Tibial nerve (tissue), 4 donors: ENCODE measurements at regions not wholly inside any gene's neighbourhood (a gene's known extent, or its start where the extent isn't known, plus 50 kb on each side); places are given as distances from the start of the nearest gene placed in this dataset.

Experiments
- DNase-seq, 2 donors: peaks; one replicate each; pipeline ENCODE4 v3.0.0-alpha.2; 2019; ENCODE audit warnings: low spot score in 2 of 2
- H3K27ac ChIP-seq, 4 donors: fragments of 200-600 bp; sonication (generic) in 3 of 4; one replicate each; pipeline ENCODE4 v1.5.1; 2017 to 2019; ENCODE audit warnings: mild to moderate bottlenecking in 1 of 4
- H3K27me3 ChIP-seq, 2 donors: fragments of 200-600 bp; sonication (generic) in 1 of 2; one replicate each; pipeline versions ENCODE4 v1.5.1 to v1.6.0; 2017 to 2019
- H3K36me3 ChIP-seq, 3 donors: fragments of 200-600 bp; sonication (generic); one replicate each; pipeline ENCODE4 v1.5.1; 2018 to 2019
- H3K4me1 ChIP-seq, 4 donors: fragments of 200-600 bp; sonication (generic) in 3 of 4; one replicate each; pipeline ENCODE4 v1.5.1; 2017 to 2019
- H3K4me3 ChIP-seq, 4 donors: fragments of 200-600 bp; sonication (generic) in 3 of 4; one replicate each; pipeline ENCODE4 v1.5.1; 2017 to 2019; ENCODE audit warnings: mild to moderate bottlenecking in 1 of 4, moderate library complexity in 1 of 4
- H3K9me3 ChIP-seq, 4 donors: fragments of 200-600 bp; sonication (generic) in 3 of 4; one replicate each; pipeline ENCODE4 v1.5.1; 2017 to 2019
- EP300 ChIP-seq, 2 donors: sonication (generic); formaldehyde crosslinking; IDR thresholded peaks; one replicate each; pipeline ENCODE4 v1.6.1; 2017; ENCODE audit warnings: antibody characterized with exemption in 2 of 2, mild to moderate bottlenecking in 1 of 2
- POLR2A ChIP-seq, 2 donors: fragments of 450-650 bp; IDR thresholded peaks; one replicate each; pipeline ENCODE4 v1.6.1; 2017; ENCODE audit warnings: antibody characterized with exemption in 2 of 2, mild to moderate bottlenecking in 2 of 2, moderate library complexity in 2 of 2
- WGBS, 2 donors: methylation state at CpG; one replicate each; pipeline ENCODE4 v1.1.5; 2018; 5-methylcytosine and 5-hydroxymethylcytosine counted together
- TF ChIP-seq, protein P1 (sequence below), 5 experiments: fragments of 200-600 bp in 3 of 5; fragments of 450-650 bp in 2 of 5; sonication (generic) in 3 of 5; IDR thresholded peaks; one replicate each; pipeline ENCODE4 v1.5.1; 2016 to 2019; ENCODE audit warnings: antibody characterized with exemption in 5 of 5, mild to moderate bottlenecking in 3 of 5, moderate library complexity in 2 of 5

DNA sequence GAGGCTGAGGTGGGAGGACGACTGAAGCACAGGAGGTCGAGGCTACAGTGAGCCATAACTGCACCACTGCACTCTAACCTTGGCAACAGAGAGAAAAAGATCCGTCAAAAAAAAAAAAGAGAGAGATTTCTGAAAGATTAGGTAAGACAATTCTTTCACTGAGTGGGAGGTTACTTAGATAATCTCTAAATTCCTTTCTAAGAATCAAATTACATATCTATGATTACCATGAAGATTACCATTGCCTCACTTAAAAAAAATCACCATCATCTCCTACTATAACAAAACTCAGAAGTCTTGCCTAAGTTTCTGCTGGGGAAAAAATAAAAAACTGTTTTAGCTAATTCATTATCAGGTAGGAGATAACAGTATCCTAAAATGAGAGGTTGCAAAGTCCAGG is 366.7 kb downstream of the DUSP6 start:
- H3K4me3 ChIP-seq: no peak overlapping the region
- H3K9me3 ChIP-seq: no peaks in the 10 kb centered on the region
- no peaks in the 10 kb centered on the region for H3K36me3 ChIP-seq
- H3K4me1 ChIP-seq: peaks cover 0 to 17% (median 0%) of the 10 kb centered on the region in 4 donors
- 44 to 54% methylated on average over 3 of the region's 3 CpGs for WGBS, 2 donors
- no peak overlapping the region for H3K27ac ChIP-seq
- TF ChIP-seq POLR2A (IDR thresholded peaks at IDR 0.05) (no peak), EP300 (IDR thresholded peaks at IDR 0.05) (no peak)
- TF ChIP-seq, protein P1, sequence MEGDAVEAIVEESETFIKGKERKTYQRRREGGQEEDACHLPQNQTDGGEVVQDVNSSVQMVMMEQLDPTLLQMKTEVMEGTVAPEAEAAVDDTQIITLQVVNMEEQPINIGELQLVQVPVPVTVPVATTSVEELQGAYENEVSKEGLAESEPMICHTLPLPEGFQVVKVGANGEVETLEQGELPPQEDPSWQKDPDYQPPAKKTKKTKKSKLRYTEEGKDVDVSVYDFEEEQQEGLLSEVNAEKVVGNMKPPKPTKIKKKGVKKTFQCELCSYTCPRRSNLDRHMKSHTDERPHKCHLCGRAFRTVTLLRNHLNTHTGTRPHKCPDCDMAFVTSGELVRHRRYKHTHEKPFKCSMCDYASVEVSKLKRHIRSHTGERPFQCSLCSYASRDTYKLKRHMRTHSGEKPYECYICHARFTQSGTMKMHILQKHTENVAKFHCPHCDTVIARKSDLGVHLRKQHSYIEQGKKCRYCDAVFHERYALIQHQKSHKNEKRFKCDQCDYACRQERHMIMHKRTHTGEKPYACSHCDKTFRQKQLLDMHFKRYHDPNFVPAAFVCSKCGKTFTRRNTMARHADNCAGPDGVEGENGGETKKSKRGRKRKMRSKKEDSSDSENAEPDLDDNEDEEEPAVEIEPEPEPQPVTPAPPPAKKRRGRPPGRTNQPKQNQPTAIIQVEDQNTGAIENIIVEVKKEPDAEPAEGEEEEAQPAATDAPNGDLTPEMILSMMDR (IDR thresholded peaks at IDR 0.05): no peak
- DNase-seq: no peak
- H3K27me3 ChIP-seq: no peaks in the 10 kb centered on the region

DNA sequence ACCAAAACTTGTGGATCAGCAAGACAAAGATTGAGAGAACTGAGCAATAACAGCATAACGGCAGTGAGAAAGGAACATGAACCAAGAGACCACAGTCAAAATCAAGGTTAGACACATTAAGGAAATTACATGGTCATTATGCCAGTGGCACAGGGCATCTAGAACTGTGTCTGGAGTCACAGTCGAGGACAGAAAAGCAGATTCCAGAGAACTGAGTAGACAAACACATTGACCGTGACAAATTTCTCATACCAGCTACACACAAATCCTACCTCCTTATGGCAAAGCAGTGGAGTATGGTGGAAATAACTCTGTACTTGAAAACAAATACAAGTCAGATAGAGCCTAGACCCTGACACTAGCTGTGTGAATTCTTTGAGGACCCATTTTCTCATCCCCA is 367.3 kb downstream of the DUSP6 start:
- DNase-seq: no peak
- H3K9me3 ChIP-seq: no peaks in the 10 kb centered on the region
- 88 to 91% methylated on average over 3 of the region's 3 CpGs for WGBS, 2 donors
- no peaks in the 10 kb centered on the region for H3K27me3 ChIP-seq
- no peak overlapping the region for H3K4me3 ChIP-seq
- H3K36me3 ChIP-seq: no peaks in the 10 kb centered on the region
- TF ChIP-seq POLR2A (IDR thresholded peaks at IDR 0.05): no peak
- no peak for TF ChIP-seq EP300 (IDR thresholded peaks at IDR 0.05)
- TF ChIP-seq, protein P1 (IDR thresholded peaks at IDR 0.05): no peak
- H3K27ac ChIP-seq: no peak overlapping the region
- H3K4me1 ChIP-seq: peaks cover 0 to 17% (median 0%) of the 10 kb centered on the region in 4 donors

DNA sequence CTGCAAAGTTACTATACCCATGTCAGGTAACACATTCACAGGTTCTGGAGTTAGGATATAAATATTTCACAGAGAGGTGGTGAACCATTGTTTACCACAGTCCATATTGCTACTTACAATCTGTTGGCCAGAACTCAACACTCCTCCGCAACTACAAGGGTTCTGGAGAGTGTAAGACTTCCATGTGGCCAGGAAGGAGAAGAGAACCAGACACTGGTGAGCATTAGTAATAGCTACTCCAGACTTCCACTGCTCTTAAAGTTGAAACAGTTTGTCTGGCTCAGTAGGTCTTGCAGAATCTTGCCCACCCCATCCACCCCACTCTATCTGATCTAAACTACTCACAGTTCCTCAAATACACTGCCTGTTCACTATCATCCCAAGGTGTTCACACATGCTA is 369.6 kb downstream of the DUSP6 start:
- 94 to 100% methylated on average over 1 of the region's 1 CpG for WGBS, 2 donors

DNA sequence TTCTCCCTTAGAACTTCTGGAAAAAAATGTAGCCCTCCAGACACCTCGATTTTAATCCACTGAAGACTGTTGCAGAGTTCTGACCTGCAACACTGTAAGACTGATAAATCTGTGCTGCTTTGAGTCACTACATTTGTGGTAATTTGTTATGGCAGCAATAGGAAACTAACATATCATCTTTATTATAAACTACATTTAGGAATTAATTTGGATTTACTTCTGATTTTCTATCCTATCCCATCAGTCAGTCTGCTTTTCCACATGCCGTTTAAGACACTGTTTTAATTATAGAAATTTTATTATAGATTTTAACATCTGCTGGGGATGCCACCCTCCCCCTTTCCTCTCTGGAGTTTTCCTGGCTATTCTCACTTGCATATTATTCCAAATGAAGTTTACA is 375.2 kb downstream of the DUSP6 start:
- no peaks in the 10 kb centered on the region for H3K4me1 ChIP-seq
- H3K9me3 ChIP-seq: no peaks in the 10 kb centered on the region
- H3K36me3 ChIP-seq: no peaks in the 10 kb centered on the region
- 76 to 79% methylated on average over 2 of the region's 2 CpGs for WGBS, 2 donors
- H3K27ac ChIP-seq: no peak overlapping the region
- H3K4me3 ChIP-seq: no peak overlapping the region
- no peaks in the 10 kb centered on the region for H3K27me3 ChIP-seq
- TF ChIP-seq POLR2A (IDR thresholded peaks at IDR 0.05): no peak
- TF ChIP-seq EP300 (IDR thresholded peaks at IDR 0.05): no peak
- TF ChIP-seq, protein P1 (IDR thresholded peaks at IDR 0.05): no peak
- no peak for DNase-seq

More for the DNA sequence above, 369.6 kb downstream of the DUSP6 start:
- Histone ChIP-seq H3K4me1 (peaks cover 0 to 9% (median 0%) of the 10 kb centered on the region in 4 donors), H3K27me3 (no peaks in the 10 kb centered on the region), H3K36me3 (no peaks in the 10 kb centered on the region), H3K4me3 (no peak overlapping the region), H3K9me3 (no peaks in the 10 kb centered on the region), H3K27ac (no peak overlapping the region)
- no peak for DNase-seq
- TF ChIP-seq, protein P1 (IDR thresholded peaks at IDR 0.05): no peak
- TF ChIP-seq EP300 (IDR thresholded peaks at IDR 0.05) (no peak), POLR2A (IDR thresholded peaks at IDR 0.05) (no peak)

DNA sequence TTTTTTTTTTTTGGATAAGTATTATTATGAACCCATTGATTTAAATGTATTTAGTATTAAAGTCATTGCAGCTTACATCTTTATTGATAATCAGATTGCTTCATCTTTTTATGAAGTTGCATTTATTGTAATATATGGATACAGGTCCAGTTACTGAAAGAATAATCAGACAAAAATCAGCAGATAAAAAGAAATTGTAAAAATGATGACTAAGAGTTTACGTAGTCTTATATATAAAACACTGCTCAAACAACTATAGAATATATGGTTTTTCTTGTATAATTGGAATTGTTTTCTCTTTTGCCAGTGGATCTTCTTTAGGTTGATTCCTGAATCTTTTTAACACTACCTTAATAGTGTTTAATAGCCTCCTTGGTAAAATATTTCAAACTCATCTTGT is 378.3 kb downstream of the DUSP6 start:
- TF ChIP-seq POLR2A (IDR thresholded peaks at IDR 0.05) (no peak), EP300 (IDR thresholded peaks at IDR 0.05) (no peak)
- TF ChIP-seq, protein P1 (IDR thresholded peaks at IDR 0.05): no peak
- H3K4me3 ChIP-seq: no peak overlapping the region
- no peaks in the 10 kb centered on the region for H3K27me3 ChIP-seq
- no peaks in the 10 kb centered on the region for H3K9me3 ChIP-seq
- no peaks in the 10 kb centered on the region for H3K4me1 ChIP-seq
- H3K27ac ChIP-seq: no peak overlapping the region
- DNase-seq: no peak
- no peaks in the 10 kb centered on the region for H3K36me3 ChIP-seq
- 96 to 98% methylated on average over 1 of the region's 1 CpG for WGBS, 2 donors
